ENCODE measurements at regions not wholly inside any gene's neighbourhood (a gene's known extent, or its start where the extent isn't known, plus 50 kb on each side); places are given as distances from the start of the nearest gene placed in this dataset.

DNA sequence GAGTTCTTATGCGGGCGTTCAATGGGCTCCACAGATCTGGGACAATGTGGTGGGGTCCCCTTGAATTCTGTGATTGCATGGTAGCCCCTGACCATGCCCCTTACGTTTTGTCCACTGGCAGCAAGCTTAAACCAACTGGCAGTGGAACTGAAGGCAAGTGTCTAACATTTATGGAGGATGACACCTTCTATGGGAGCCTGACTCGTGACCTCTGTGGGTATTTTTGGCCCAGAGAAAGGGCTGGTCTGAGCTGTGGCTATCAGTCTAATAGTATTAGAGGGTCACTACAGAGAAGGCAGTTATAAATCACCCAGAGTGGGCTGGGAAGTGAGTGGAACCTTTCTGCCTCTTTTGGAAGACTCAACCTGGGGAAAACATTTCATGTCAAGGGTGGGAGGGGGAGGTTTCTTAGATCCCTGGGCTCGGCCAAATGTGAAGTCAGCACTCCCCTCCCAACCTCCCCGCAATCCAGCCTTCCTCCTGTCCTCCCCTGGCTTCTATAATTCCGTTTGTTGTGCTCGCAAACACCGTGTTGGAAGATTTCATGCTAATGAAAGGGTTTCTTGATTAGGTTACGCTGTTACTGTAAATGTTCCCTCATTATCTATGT lies 322.7 kb downstream of the RPS24 start:
- Histone ChIP-seq H3K27ac (ENCODE audit: low read depth, low read length) (no peak overlapping the region), H3K27me3 (ENCODE audit: control insufficient read depth in 1 of 2, insufficient read depth in 2 of 2, low read length in 2 of 2) (no peaks in the 10 kb centered on the region), H3K9me3 (ENCODE audit: low read length) (no peaks in the 10 kb centered on the region), H3K9ac (ENCODE audit: low read length) (no peak overlapping the region), H3K36me3 (ENCODE audit: insufficient read depth, low read length) (no peaks in the 10 kb centered on the region), H3K4me1 (ENCODE audit: insufficient read depth, low read length) (peaks cover 7% of the 10 kb centered on the region), H3K4me3 (ENCODE audit: low read depth in 1 of 2, low read length in 2 of 2) (no peak overlapping the region)

GRCh38 chr10:78357141-78358063 lies 323.7 kb downstream of the RPS24 start:
- Histone ChIP-seq H3K27ac (ENCODE audit: low read depth, low read length) (no peak overlapping the region), H3K27me3 (ENCODE audit: control insufficient read depth in 1 of 2, insufficient read depth in 2 of 2, low read length in 2 of 2) (no peaks in the 10 kb centered on the region), H3K4me1 (ENCODE audit: insufficient read depth, low read length) (peaks cover 7% of the 10 kb centered on the region)

GRCh38 chr10:78358351-78358750 lies 324.7 kb downstream of the RPS24 start:
- no peaks in the 10 kb centered on the region for H3K27me3 ChIP-seq (ENCODE audit: control insufficient read depth in 1 of 2, insufficient read depth in 2 of 2, low read length in 2 of 2)
- H3K9ac ChIP-seq (ENCODE audit: low read length), result no peak overlapping the region
- H3K4me1 ChIP-seq (ENCODE audit: insufficient read depth, low read length), result peaks cover 7% of the 10 kb centered on the region
- no peaks in the 10 kb centered on the region for H3K9me3 ChIP-seq (ENCODE audit: low read length)
- no peaks in the 10 kb centered on the region for H3K36me3 ChIP-seq (ENCODE audit: insufficient read depth, low read length)
- no peak overlapping the region for H3K4me3 ChIP-seq (ENCODE audit: low read depth in 1 of 2, low read length in 2 of 2)
- no peak overlapping the region for H3K27ac ChIP-seq (ENCODE audit: low read depth, low read length)

More at GRCh38 chr10:78357141-78358063, 323.7 kb downstream of the RPS24 start:
- H3K9me3 ChIP-seq (ENCODE audit: low read length), result no peaks in the 10 kb centered on the region
- no peaks in the 10 kb centered on the region for H3K36me3 ChIP-seq (ENCODE audit: insufficient read depth, low read length)
- H3K4me3 ChIP-seq (ENCODE audit: low read depth in 1 of 2, low read length in 2 of 2), result no peak overlapping the region
- H3K9ac ChIP-seq (ENCODE audit: low read length), result no peak overlapping the region

DNA sequence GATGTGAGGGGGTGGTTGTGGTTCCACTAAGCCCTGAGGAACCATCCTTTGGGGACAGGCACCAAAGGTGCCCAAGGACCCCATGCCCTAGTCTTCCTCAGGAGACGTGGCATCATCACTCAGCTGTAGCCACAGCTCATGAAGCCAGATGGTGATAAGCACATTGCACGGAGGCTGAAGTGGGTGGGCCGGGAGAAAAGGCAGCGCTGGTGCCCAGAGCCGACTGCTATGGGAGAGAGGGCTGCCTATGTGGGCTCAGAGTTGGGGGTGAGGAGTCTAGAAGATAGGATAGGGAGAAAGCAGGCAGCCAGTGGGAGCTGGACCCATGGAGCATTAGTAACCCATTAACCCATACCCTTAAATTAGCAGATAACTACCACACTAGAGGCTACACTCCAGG lies 325.3 kb downstream of the RPS24 start:
- Histone ChIP-seq H3K27ac (ENCODE audit: low read depth, low read length) (no peak overlapping the region), H3K9me3 (ENCODE audit: low read length) (no peaks in the 10 kb centered on the region), H3K9ac (ENCODE audit: low read length) (no peak overlapping the region), H3K4me3 (ENCODE audit: low read depth in 1 of 2, low read length in 2 of 2) (no peak overlapping the region), H3K27me3 (ENCODE audit: control insufficient read depth in 1 of 2, insufficient read depth in 2 of 2, low read length in 2 of 2) (no peaks in the 10 kb centered on the region), H3K36me3 (ENCODE audit: insufficient read depth, low read length) (no peaks in the 10 kb centered on the region), H3K4me1 (ENCODE audit: insufficient read depth, low read length) (peaks cover 7% of the 10 kb centered on the region)

DNA sequence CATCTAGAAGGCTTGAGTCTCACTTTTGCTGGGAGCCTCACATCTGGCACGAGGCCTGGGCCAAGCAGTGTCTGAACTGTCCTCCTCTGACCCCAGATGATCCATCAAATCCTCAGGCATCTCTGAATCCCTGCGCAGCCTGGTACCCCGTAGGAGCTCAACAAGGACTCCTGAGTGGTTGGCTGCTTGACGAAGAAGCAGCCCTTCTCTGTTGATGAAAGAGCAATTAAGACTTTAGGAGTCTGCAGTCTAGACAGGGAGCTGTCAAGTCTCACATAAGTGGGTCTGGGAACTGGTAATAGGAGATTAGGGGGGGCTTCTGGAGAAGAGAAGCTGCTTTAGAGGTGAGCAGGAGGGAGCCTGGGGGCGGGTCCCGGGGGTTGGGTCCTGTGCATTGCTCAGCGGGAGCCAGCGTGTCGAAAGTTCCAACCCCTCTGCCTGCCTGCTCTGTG lies 326.0 kb downstream of the RPS24 start:
- H3K27ac ChIP-seq (ENCODE audit: low read depth, low read length), result no peak overlapping the region
- H3K9ac ChIP-seq (ENCODE audit: low read length), result no peak overlapping the region
- no peaks in the 10 kb centered on the region for H3K9me3 ChIP-seq (ENCODE audit: low read length)
- H3K27me3 ChIP-seq (ENCODE audit: control insufficient read depth in 1 of 2, insufficient read depth in 2 of 2, low read length in 2 of 2), result no peaks in the 10 kb centered on the region
- H3K36me3 ChIP-seq (ENCODE audit: insufficient read depth, low read length), result no peaks in the 10 kb centered on the region
- peaks cover 7% of the 10 kb centered on the region for H3K4me1 ChIP-seq (ENCODE audit: insufficient read depth, low read length)
- no peak overlapping the region for H3K4me3 ChIP-seq (ENCODE audit: low read depth in 1 of 2, low read length in 2 of 2)

- no peak overlapping the region for H3K4me3 ChIP-seq (ENCODE audit: low read depth in 1 of 2, low read length in 2 of 2)
- H3K27ac ChIP-seq (ENCODE audit: low read depth, low read length), result no peak overlapping the region
- no peaks in the 10 kb centered on the region for H3K36me3 ChIP-seq (ENCODE audit: insufficient read depth, low read length)
- no peaks in the 10 kb centered on the region for H3K9me3 ChIP-seq (ENCODE audit: low read length)
- H3K27me3 ChIP-seq (ENCODE audit: control insufficient read depth in 1 of 2, insufficient read depth in 2 of 2, low read length in 2 of 2), result no peaks in the 10 kb centered on the region
- peaks cover 7% of the 10 kb centered on the region for H3K4me1 ChIP-seq (ENCODE audit: insufficient read depth, low read length)
- H3K9ac ChIP-seq (ENCODE audit: low read length), result no peak overlapping the region
Measured at GRCh38 chr10:78360284-78360683, 326.6 kb downstream of the RPS24 start.

GRCh38 chr10:78361031-78361430 lies 327.4 kb downstream of the RPS24 start:
- no peaks in the 10 kb centered on the region for H3K36me3 ChIP-seq (ENCODE audit: insufficient read depth, low read length)
- no peak overlapping the region for H3K9ac ChIP-seq (ENCODE audit: low read length)
- no peak overlapping the region for H3K4me3 ChIP-seq (ENCODE audit: low read depth in 1 of 2, low read length in 2 of 2)
- peaks cover 12% of the 10 kb centered on the region for H3K4me1 ChIP-seq (ENCODE audit: insufficient read depth, low read length)
- no peak overlapping the region for H3K27ac ChIP-seq (ENCODE audit: low read depth, low read length)
- no peaks in the 10 kb centered on the region for H3K27me3 ChIP-seq (ENCODE audit: control insufficient read depth in 1 of 2, insufficient read depth in 2 of 2, low read length in 2 of 2)
- H3K9me3 ChIP-seq (ENCODE audit: low read length), result no peaks in the 10 kb centered on the region

DNA sequence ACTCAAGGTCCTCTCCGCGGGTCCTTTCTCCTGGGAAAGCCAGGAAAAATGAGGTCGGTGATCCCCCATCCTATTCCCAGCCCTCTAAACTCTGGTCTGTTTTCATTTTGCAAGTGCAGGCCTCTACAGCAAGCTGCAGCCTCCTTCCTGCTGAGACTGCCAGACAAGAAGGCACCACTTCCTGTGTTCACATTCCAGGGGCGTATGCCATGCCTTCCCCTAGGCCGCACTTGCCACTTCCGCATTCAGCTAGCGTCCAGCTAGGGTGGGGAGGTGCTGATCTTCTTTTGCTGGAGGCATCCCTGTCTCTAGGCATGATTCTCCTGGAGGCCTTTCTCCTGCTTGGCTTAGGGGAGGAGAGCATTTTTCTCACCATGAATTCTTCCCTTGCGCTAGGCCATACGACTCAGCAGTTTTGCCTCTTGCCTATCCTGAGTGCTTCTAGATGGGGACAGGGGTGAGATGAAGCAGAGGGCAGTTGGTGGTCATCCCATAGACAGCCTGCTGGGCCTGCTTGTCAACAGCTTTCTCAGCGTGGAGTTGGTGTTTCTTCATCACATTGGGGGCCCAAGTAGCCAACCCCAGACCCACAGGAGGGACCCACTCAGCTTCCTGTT lies 328.9 kb downstream of the RPS24 start:
- H3K4me1 ChIP-seq (ENCODE audit: insufficient read depth, low read length), result peaks cover 25% of the 10 kb centered on the region
- H3K27ac ChIP-seq (ENCODE audit: low read depth, low read length), result no peak overlapping the region

GRCh38 chr10:78363190-78363589 lies 329.5 kb downstream of the RPS24 start:
- Histone ChIP-seq H3K9me3 (ENCODE audit: low read length) (no peaks in the 10 kb centered on the region), H3K4me3 (ENCODE audit: low read depth in 1 of 2, low read length in 2 of 2) (no peak overlapping the region), H3K27ac (ENCODE audit: low read depth, low read length) (no peak overlapping the region), H3K27me3 (ENCODE audit: control insufficient read depth in 1 of 2, insufficient read depth in 2 of 2, low read length in 2 of 2) (no peaks in the 10 kb centered on the region), H3K9ac (ENCODE audit: low read length) (no peak overlapping the region), H3K4me1 (ENCODE audit: insufficient read depth, low read length) (peaks cover 32% of the 10 kb centered on the region), H3K36me3 (ENCODE audit: insufficient read depth, low read length) (no peaks in the 10 kb centered on the region)

More for the DNA sequence above, 328.9 kb downstream of the RPS24 start:
- H3K36me3 ChIP-seq (ENCODE audit: insufficient read depth, low read length), result no peaks in the 10 kb centered on the region
- H3K27me3 ChIP-seq (ENCODE audit: control insufficient read depth in 1 of 2, insufficient read depth in 2 of 2, low read length in 2 of 2), result no peaks in the 10 kb centered on the region
- H3K9ac ChIP-seq (ENCODE audit: low read length), result no peak overlapping the region
- no peaks in the 10 kb centered on the region for H3K9me3 ChIP-seq (ENCODE audit: low read length)
- H3K4me3 ChIP-seq (ENCODE audit: low read depth in 1 of 2, low read length in 2 of 2), result no peak overlapping the region

GRCh38 chr10:78365694-78366093 lies 332.0 kb downstream of the RPS24 start:
- Histone ChIP-seq H3K9ac (ENCODE audit: low read length) (no peak overlapping the region), H3K27ac (ENCODE audit: low read depth, low read length) (no peak overlapping the region), H3K36me3 (ENCODE audit: insufficient read depth, low read length) (no peaks in the 10 kb centered on the region), H3K9me3 (ENCODE audit: low read length) (no peaks in the 10 kb centered on the region), H3K4me1 (ENCODE audit: insufficient read depth, low read length) (peaks cover 29% of the 10 kb centered on the region), H3K27me3 (ENCODE audit: control insufficient read depth in 1 of 2, insufficient read depth in 2 of 2, low read length in 2 of 2) (no peaks in the 10 kb centered on the region), H3K4me3 (ENCODE audit: low read depth in 1 of 2, low read length in 2 of 2) (no peak overlapping the region)

- Histone ChIP-seq H3K9ac (ENCODE audit: low read length) (no peak overlapping the region), H3K9me3 (ENCODE audit: low read length) (no peaks in the 10 kb centered on the region), H3K4me1 (ENCODE audit: insufficient read depth, low read length) (peaks cover 29% of the 10 kb centered on the region), H3K4me3 (ENCODE audit: low read depth in 1 of 2, low read length in 2 of 2) (no peak overlapping the region), H3K36me3 (ENCODE audit: insufficient read depth, low read length) (no peaks in the 10 kb centered on the region), H3K27ac (ENCODE audit: low read depth, low read length) (no peak overlapping the region), H3K27me3 (ENCODE audit: control insufficient read depth in 1 of 2, insufficient read depth in 2 of 2, low read length in 2 of 2) (no peaks in the 10 kb centered on the region)
Measured at GRCh38 chr10:78366663-78367411, 333.2 kb downstream of the RPS24 start.
